K562 (cell line): ENCODE measurements at regions not wholly inside any gene's neighbourhood (a gene's known extent, or its start where the extent isn't known, plus 50 kb on each side); places are given as distances from the start of the nearest gene placed in this dataset.

ENCODE experiments used
- ATAC-seq: fragments of 200-7000 bp; cut with Tn5 transposase; 3 replicates; pipeline ENCODE4 v1.9.1; 2020; ENCODE audit warnings: moderate library complexity
- BruUV-seq: library from RNA; stranded (reverse); fragments of 400-500 nt; replicated peaks from 2 replicates; lab custom pipeline; 2021; lab: Mats Ljungman, UMichigan
- CTCF ChIA-PET: fragments of 300-600 bp; formaldehyde crosslinking; extraction: SDS; loops from one replicate; lab custom pipeline; 2021; ENCODE audit warnings: low intra/inter-chr PET ratio; lab: Yijun Ruan, JAX
- POLR2A ChIA-PET: fragments of 300-600, 350-650 bp; sonication (Branson Sonifier 250); formaldehyde crosslinking; extraction: SDS; loops from one replicate; lab custom pipeline; 2021; ENCODE audit warnings: antibody characterized with exemption, inconsistent platforms; lab: Yijun Ruan, JAX
- DNase-seq, 4 experiments: peaks; one replicate each; pipeline versions ENCODE4 v3.0.0 to v3.0.0-alpha.2; 2011 to 2018; ENCODE audit warnings: low spot score in 3 of 4, mixed read lengths in 3 of 4; ENCODE audit errors: extremely low read depth in 1 of 4
- FAIRE-seq: peaks from 2 replicates; lab custom pipeline; 2011; peaks lifted over from hg19 to GRCh38; lab: Jason Lieb, UNC
- H2AFZ ChIP-seq: 2 replicates; pipeline ENCODE4 v1.6.0; 2011; ENCODE audit warnings: low read depth, low read length, control low read depth, inconsistent platforms
- H3K27ac ChIP-seq: fragments of 200-600 bp; 3 replicates; pipeline ENCODE4 v1.8.0; 2011; ENCODE audit warnings: low read depth, mild to moderate bottlenecking, control low read depth, inconsistent platforms, low read length, moderate library complexity, mixed read lengths; ENCODE audit errors: extremely low read depth
- H3K27me3 ChIP-seq, 2 experiments: fragments of 300-600 bp in 1 of 2; 2 replicates in 1 of 2; 3 replicates in 1 of 2; pipeline versions ENCODE4 v1.6.0 to v1.8.0; 2011; ENCODE audit warnings: inconsistent platforms in 2 of 2, low read length in 2 of 2, mild to moderate bottlenecking in 1 of 2, mixed read lengths in 1 of 2, moderate library complexity in 1 of 2; ENCODE audit not compliant: control insufficient read depth in 2 of 2, insufficient read depth in 2 of 2
- H3K36me3 ChIP-seq: fragments of 300-600 bp; 3 replicates; pipeline ENCODE4 v1.8.0; 2011; ENCODE audit warnings: mild to moderate bottlenecking, low read length, inconsistent platforms; ENCODE audit not compliant: control insufficient read depth, insufficient read depth
- H3K4me1 ChIP-seq, 2 experiments: fragments of 200-600 bp in 1 of 2; replicated peaks in 1 of 2; 2 replicates in 1 of 2; 3 replicates in 1 of 2; pipeline versions ENCODE4 v1.5.1 to v1.8.0; 2011; ENCODE audit warnings: inconsistent platforms in 2 of 2, low read length in 2 of 2, mild to moderate bottlenecking in 1 of 2, mixed read lengths in 1 of 2, moderate library complexity in 1 of 2; ENCODE audit not compliant: control insufficient read depth in 2 of 2, insufficient read depth in 2 of 2
- H3K4me2 ChIP-seq: 2 replicates; pipeline ENCODE4 v1.6.1; 2011; ENCODE audit warnings: low read length, control low read depth, inconsistent platforms, mixed read lengths; ENCODE audit not compliant: insufficient read depth
- H3K4me3 ChIP-seq: fragments of 200-600 bp; sonication (generic), shearing (Covaris generic); 2 replicates; pipeline ENCODE4 v1.5.1; 2016; ENCODE audit warnings: control low read depth, inconsistent platforms
- H3K79me2 ChIP-seq: fragments of 200-600 bp; 3 replicates; pipeline ENCODE4 v1.8.0; 2011; ENCODE audit warnings: low read length, inconsistent platforms; ENCODE audit not compliant: control insufficient read depth, insufficient read depth
- H3K9ac ChIP-seq, 2 experiments: 2 replicates each; pipeline versions ENCODE4 v1.6.0 to v1.6.1; 2011; ENCODE audit warnings: low read depth in 2 of 2, low read length in 2 of 2, control low read depth in 1 of 2, inconsistent platforms in 1 of 2, mild to moderate bottlenecking in 1 of 2, mixed read lengths in 1 of 2; ENCODE audit not compliant: insufficient read depth in 1 of 2
- H3K9me1 ChIP-seq: one replicate; pipeline ENCODE4 v1.6.0; 2011; ENCODE audit warnings: inconsistent platforms, mild to moderate bottlenecking, low read length, moderate library complexity; ENCODE audit not compliant: control insufficient read depth, insufficient read depth
- H3K9me3 ChIP-seq: replicated peaks from 2 replicates; pipeline ENCODE4 v1.5.1; 2011; ENCODE audit warnings: low read depth, low read length, inconsistent platforms; ENCODE audit not compliant: control insufficient read depth, insufficient read depth
- H4K20me1 ChIP-seq: replicated peaks from 2 replicates; pipeline ENCODE4 v1.6.1; 2011; ENCODE audit warnings: low read length, inconsistent platforms, mixed read lengths; ENCODE audit not compliant: control insufficient read depth, insufficient read depth
- CBFA2T2 ChIP-seq: fragments of 450-650 bp; conservative IDR thresholded peaks from 2 replicates; pipeline ENCODE4 v1.6.1; 2017; ENCODE audit warnings: mild to moderate bottlenecking
- CBFA2T3 ChIP-seq: fragments of 450-650 bp; IDR thresholded peaks from 2 replicates; pipeline ENCODE4 v1.6.1; 2017
- CREB3L1 ChIP-seq: fragments of 450-650 bp; IDR thresholded peaks from 2 replicates; pipeline ENCODE4 v1.6.1; 2014; ENCODE audit warnings: low read depth, mild to moderate bottlenecking, moderate library complexity, borderline replicate concordance
- FOS ChIP-seq: IDR thresholded peaks from 3 replicates; pipeline ENCODE4 v1.6.1; 2011; ENCODE audit not compliant: insufficient read length; ENCODE audit errors: extremely low read depth
- FOXK1 ChIP-seq: sonication (generic); formaldehyde crosslinking; IDR thresholded peaks from 2 replicates; pipeline ENCODE4 v1.8.0; 2022; ENCODE audit warnings: missing genetic modification reagents, mild to moderate bottlenecking, borderline replicate concordance
- HOXB6 ChIP-seq: fragments of 250-450 bp; sonication (Bioruptor Pico); IDR thresholded peaks from 2 replicates; pipeline ENCODE4 v1.5.1; 2022; ENCODE audit warnings: mild to moderate bottlenecking, borderline replicate concordance
- MXI1 ChIP-seq: IDR thresholded peaks from 2 replicates; pipeline ENCODE4 v1.6.1; 2011; ENCODE audit warnings: low read depth, mild to moderate bottlenecking, improper control_type of control experiment, low read length
- NFYB ChIP-seq: IDR thresholded peaks from 2 replicates; pipeline ENCODE4 v1.6.1; 2011; ENCODE audit warnings: mild to moderate bottlenecking, moderate library complexity; ENCODE audit not compliant: insufficient read length; ENCODE audit errors: extremely low read depth
- POU5F1 ChIP-seq: fragments of 150-350 bp; IDR thresholded peaks from 2 replicates; pipeline ENCODE4 v1.6.1; 2014; ENCODE audit warnings: borderline replicate concordance, low read length, low read depth, mild to moderate bottlenecking; ENCODE audit not compliant: partially characterized antibody
- SMAD2 ChIP-seq: fragments of 150-350 bp; IDR thresholded peaks from 2 replicates; pipeline ENCODE4 v1.6.1; 2014; ENCODE audit warnings: low read depth, mild to moderate bottlenecking, low read length
- YY1 ChIP-seq, 3 experiments: IDR thresholded peaks; 2 replicates each; pipeline ENCODE4 v1.6.1; 2011; ENCODE audit warnings: low read length in 2 of 3, mild to moderate bottlenecking in 2 of 3, moderate library complexity in 2 of 3, borderline replicate concordance in 1 of 3, control low read depth in 1 of 3, low read depth in 1 of 3; ENCODE audit not compliant: insufficient read depth in 3 of 3, insufficient replicate concordance in 2 of 3, control insufficient read depth in 1 of 3, insufficient read length in 1 of 3; ENCODE audit errors: extremely low read depth in 1 of 3
- ZNF197 ChIP-seq: fragments of 200-800 bp; sonication (Bioruptor generic); IDR thresholded peaks from 2 replicates; pipeline ENCODE4 v1.6.1; 2016; ENCODE audit warnings: low read depth, missing genetic modification characterization, missing compliant biosample characterization
- ZNF253 ChIP-seq: fragments of 250-450 bp; sonication (Bioruptor Pico); conservative IDR thresholded peaks from 2 replicates; pipeline ENCODE4 v1.6.1; 2021; ENCODE audit warnings: mild to moderate bottlenecking
- ZNF79 ChIP-seq: fragments of 250-450 bp; sonication (Bioruptor Pico); IDR thresholded peaks from 2 replicates; pipeline ENCODE4 v1.4.0; 2020; ENCODE audit warnings: low read depth, mild to moderate bottlenecking, moderate library complexity
- WGBS: fragments of 100-300 bp; shearing (Covaris generic); methylation state at CpG from one replicate; pipeline ENCODE4 v1.1.6; 2016; ENCODE audit warnings: low coverage, mixed read lengths; ENCODE audit not compliant: insufficient coverage; ENCODE audit errors: missing lambda C conversion rate; 5-methylcytosine and 5-hydroxymethylcytosine counted together
- in situ Hi-C: fragments of 300-500 bp; cut with MboI; formaldehyde crosslinking; loops from 4 replicates; pipeline ENCODE4 v1.15.0; 2018; ENCODE audit warnings: inconsistent platforms, mixed read lengths
- intact Hi-C: fragments of 100-400 bp; cut with micrococcal nuclease; formaldehyde crosslinking; loops from 2 replicates; pipeline ENCODE4 v1.14.2; 2022
- TF ChIP-seq, protein P1 (sequence below): sonication (generic); formaldehyde crosslinking; IDR thresholded peaks from 2 replicates; pipeline ENCODE4 v1.8.0; 2022; ENCODE audit warnings: mild to moderate bottlenecking, missing genetic modification reagents
- TF ChIP-seq, protein P2 (sequence below): fragments of 450-650 bp; IDR thresholded peaks from 2 replicates; pipeline ENCODE4 v1.6.1; 2017; ENCODE audit warnings: mild to moderate bottlenecking, moderate library complexity

- intact Hi-C loops, result loop anchor here (10.0 kb wide), 1 partner anchor 806 kb away; the partner anchor contains the start of gene MYCN
- TF ChIP-seq CBFA2T2 (peak; percentile 83), ZNF253 (CRISPR knock-in tag) (no peak), FOXK1 (CRISPR knock-in tag) (no peak), HOXB6 (no peak), FOS (no peak), ZNF79 (CRISPR knock-in tag) (no peak), ZNF197 (no peak), MXI1 (no peak), POU5F1 (no peak), CREB3L1 (no peak), CBFA2T3 (peak; percentile 85), NFYB (no peak), SMAD2 (no peak), YY1 (IDR thresholded peaks at IDR 0.05; ENCODE audit: borderline replicate concordance in 1 of 3, control insufficient read depth in 1 of 3, extremely low read depth in 1 of 3, insufficient read depth in 3 of 3, insufficient read length in 1 of 3, insufficient replicate concordance in 2 of 3, low read depth in 1 of 3, low read length in 2 of 3) (no peak)
- TF ChIP-seq, protein P1, sequence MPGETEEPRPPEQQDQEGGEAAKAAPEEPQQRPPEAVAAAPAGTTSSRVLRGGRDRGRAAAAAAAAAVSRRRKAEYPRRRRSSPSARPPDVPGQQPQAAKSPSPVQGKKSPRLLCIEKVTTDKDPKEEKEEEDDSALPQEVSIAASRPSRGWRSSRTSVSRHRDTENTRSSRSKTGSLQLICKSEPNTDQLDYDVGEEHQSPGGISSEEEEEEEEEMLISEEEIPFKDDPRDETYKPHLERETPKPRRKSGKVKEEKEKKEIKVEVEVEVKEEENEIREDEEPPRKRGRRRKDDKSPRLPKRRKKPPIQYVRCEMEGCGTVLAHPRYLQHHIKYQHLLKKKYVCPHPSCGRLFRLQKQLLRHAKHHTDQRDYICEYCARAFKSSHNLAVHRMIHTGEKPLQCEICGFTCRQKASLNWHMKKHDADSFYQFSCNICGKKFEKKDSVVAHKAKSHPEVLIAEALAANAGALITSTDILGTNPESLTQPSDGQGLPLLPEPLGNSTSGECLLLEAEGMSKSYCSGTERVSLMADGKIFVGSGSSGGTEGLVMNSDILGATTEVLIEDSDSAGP (CRISPR knock-in tag), result no peak
- TF ChIP-seq, protein P2, sequence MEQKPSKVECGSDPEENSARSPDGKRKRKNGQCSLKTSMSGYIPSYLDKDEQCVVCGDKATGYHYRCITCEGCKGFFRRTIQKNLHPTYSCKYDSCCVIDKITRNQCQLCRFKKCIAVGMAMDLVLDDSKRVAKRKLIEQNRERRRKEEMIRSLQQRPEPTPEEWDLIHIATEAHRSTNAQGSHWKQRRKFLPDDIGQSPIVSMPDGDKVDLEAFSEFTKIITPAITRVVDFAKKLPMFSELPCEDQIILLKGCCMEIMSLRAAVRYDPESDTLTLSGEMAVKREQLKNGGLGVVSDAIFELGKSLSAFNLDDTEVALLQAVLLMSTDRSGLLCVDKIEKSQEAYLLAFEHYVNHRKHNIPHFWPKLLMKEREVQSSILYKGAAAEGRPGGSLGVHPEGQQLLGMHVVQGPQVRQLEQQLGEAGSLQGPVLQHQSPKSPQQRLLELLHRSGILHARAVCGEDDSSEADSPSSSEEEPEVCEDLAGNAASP, result no peak
Measured at GRCh38 chr2:16750175-16750924, 84.7 kb upstream of the CYRIA start.

More at GRCh38 chr2:16750175-16750924, 84.7 kb upstream of the CYRIA start:
- DNase-seq, result peak in 2 of 4 experiments; percentile 20 to 55
- H2AFZ ChIP-seq, result no peak overlapping the region
- peak overlapping the region; percentile 38 for H3K4me2 ChIP-seq
- peaks cover 13 to 33% of the 10 kb centered on the region in 2 experiments for H3K4me1 ChIP-seq
- no peaks in the 10 kb centered on the region for H3K9me1 ChIP-seq
- FAIRE-seq, result peak; percentile 73
- no peaks in the 10 kb centered on the region for H3K36me3 ChIP-seq
- POLR2A ChIA-PET, result interaction anchor here (1.0 kb wide), 1 partner anchor 13 kb away, joined by 3 read pairs; no protein-coding TSS in a partner anchor
- no peak overlapping the region for H3K27ac ChIP-seq
- no peaks in the 10 kb centered on the region; a peak in 1 of 5 replicates for H3K27me3 ChIP-seq
- WGBS, result 6% methylated on average over 4 of the region's 4 CpGs
- H3K9me3 ChIP-seq, result no peaks in the 10 kb centered on the region
- H4K20me1 ChIP-seq, result no peaks in the 10 kb centered on the region
- H3K4me3 ChIP-seq, result no peak overlapping the region
- BruUV-seq, result no TSS peak
- no peaks in the 10 kb centered on the region for H3K79me2 ChIP-seq
- peak; percentile 39; the same call in 1 of the 3 replicates for ATAC-seq
- CTCF ChIA-PET, result no interaction called here
- in situ Hi-C loops, result loop anchor here (5.0 to 25.0 kb wide), 3 partner anchors 128 to 813 kb away; partner anchors contain the start of gene MYCN
- H3K9ac ChIP-seq, result no peak overlapping the region
